ENCODE measurements at regions not wholly inside any gene's neighbourhood (a gene's known extent, or its start where the extent isn't known, plus 50 kb on each side); places are given as distances from the start of the nearest gene placed in this dataset. TPM values are rescaled to one million over a fixed set of nuclear protein-coding genes. Genes with fewer than 3 reads are reported as not detected.

DNA sequence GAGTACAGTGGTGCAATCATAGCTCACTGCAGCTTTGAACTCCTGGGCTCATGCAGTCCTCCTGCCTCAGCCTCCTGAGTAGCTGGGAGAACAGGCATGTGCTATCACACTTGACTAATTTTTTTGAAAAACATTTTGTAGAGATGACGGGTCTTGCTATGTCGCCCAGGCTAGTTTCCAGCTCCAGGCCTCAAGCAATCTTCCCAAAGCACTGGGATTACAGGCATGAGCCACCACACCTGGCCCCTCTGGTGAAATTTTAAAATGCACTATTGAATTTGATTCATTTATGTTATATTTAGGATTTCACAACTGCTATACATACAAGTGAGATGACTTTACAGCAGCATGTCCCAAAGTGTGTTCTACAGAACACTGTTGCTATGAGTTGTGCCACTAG, 50.8 kb upstream of the TPM1 start:
- H3K4me1 Mint-ChIP-seq (ENCODE audit: unreplicated experiment): peaks cover 65% of the 10 kb centered on the region
- no peak for DNase-seq (ENCODE audit: extremely low spot score, unreplicated experiment)
- peaks cover 5% of the 10 kb centered on the region for H3K9me3 Mint-ChIP-seq (ENCODE audit: unreplicated experiment)
- TF ChIP-seq, protein P1, sequence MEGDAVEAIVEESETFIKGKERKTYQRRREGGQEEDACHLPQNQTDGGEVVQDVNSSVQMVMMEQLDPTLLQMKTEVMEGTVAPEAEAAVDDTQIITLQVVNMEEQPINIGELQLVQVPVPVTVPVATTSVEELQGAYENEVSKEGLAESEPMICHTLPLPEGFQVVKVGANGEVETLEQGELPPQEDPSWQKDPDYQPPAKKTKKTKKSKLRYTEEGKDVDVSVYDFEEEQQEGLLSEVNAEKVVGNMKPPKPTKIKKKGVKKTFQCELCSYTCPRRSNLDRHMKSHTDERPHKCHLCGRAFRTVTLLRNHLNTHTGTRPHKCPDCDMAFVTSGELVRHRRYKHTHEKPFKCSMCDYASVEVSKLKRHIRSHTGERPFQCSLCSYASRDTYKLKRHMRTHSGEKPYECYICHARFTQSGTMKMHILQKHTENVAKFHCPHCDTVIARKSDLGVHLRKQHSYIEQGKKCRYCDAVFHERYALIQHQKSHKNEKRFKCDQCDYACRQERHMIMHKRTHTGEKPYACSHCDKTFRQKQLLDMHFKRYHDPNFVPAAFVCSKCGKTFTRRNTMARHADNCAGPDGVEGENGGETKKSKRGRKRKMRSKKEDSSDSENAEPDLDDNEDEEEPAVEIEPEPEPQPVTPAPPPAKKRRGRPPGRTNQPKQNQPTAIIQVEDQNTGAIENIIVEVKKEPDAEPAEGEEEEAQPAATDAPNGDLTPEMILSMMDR (IDR thresholded peaks at IDR 0.05): no peak
- no peaks in the 10 kb centered on the region for H3K36me3 Mint-ChIP-seq (ENCODE audit: unreplicated experiment)
- peak overlapping the region; percentile 19 for H3K27ac Mint-ChIP-seq (ENCODE audit: unreplicated experiment)
- no peaks in the 10 kb centered on the region for H3K27me3 Mint-ChIP-seq (ENCODE audit: unreplicated experiment)
- H3K4me3 Mint-ChIP-seq (ENCODE audit: unreplicated experiment): no peak overlapping the region

DNA sequence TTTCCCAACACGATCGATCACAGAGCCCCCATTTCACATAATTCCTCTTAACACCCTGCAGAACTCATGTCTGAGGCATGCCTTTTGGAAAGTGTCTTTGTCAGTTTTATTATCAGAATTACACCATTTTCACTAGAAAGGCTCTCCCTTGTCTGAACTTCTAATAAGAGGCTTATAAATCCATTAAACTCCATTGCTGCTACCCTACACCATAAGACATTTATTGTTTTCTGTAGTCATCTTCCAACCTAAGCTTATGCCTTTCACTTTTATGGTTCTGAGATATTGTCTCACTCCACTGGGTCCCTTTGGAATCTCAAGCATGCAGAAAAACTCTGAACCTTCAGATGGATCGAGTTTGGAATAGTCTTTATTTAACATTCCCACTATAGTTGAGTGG, 50.2 kb upstream of the TPM1 start:
- no peak for DNase-seq (ENCODE audit: extremely low spot score, unreplicated experiment)
- peaks cover 64% of the 10 kb centered on the region for H3K4me1 Mint-ChIP-seq (ENCODE audit: unreplicated experiment)
- H3K4me3 Mint-ChIP-seq (ENCODE audit: unreplicated experiment): no peak overlapping the region
- no peaks in the 10 kb centered on the region for H3K36me3 Mint-ChIP-seq (ENCODE audit: unreplicated experiment)
- H3K9me3 Mint-ChIP-seq (ENCODE audit: unreplicated experiment): peaks cover 4% of the 10 kb centered on the region
- TF ChIP-seq, protein P1 (IDR thresholded peaks at IDR 0.05): no peak
- H3K27ac Mint-ChIP-seq (ENCODE audit: unreplicated experiment): no peak overlapping the region
- H3K27me3 Mint-ChIP-seq (ENCODE audit: unreplicated experiment): no peaks in the 10 kb centered on the region

Small RNA genes in the stretch of these regions (microRNA-seq; reads per million reads assigned to microRNA genes)
- gene MIR190A (ENCODE audit: unreplicated experiment) (57.5 reads per million, percentile 45 among the genes with 10 or more reads in this experiment), gene MIR6085 (ENCODE audit: unreplicated experiment) (not detected), gene MIR8067 (ENCODE audit: unreplicated experiment) (not detected)

Measured in osteocyte (in vitro differentiated cells).